ENCODE measurements at regions not wholly inside any gene's neighbourhood (a gene's known extent, or its start where the extent isn't known, plus 50 kb on each side); places are given as distances from the start of the nearest gene placed in this dataset.

DNA sequence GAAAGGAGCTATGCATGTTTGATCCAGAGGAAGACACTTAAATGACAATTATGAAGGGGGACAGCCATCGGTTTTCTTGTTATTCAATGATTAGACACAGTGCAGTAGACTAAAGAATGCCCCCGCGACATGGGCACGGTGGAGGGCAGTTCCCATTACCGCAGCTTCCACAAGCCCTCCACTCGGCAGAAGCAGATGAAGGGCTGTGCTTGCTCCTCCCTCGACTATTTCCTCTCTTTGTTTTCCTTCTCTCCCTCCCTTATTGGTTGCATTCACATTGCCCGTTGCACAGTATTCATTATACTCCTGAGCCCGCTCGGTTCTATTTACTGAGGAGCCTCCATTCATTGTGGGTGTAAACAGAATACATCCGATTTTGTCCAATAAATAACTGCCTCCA is 138.8 kb upstream of the RASSF8 start:
- TF ChIP-seq, protein P1, sequence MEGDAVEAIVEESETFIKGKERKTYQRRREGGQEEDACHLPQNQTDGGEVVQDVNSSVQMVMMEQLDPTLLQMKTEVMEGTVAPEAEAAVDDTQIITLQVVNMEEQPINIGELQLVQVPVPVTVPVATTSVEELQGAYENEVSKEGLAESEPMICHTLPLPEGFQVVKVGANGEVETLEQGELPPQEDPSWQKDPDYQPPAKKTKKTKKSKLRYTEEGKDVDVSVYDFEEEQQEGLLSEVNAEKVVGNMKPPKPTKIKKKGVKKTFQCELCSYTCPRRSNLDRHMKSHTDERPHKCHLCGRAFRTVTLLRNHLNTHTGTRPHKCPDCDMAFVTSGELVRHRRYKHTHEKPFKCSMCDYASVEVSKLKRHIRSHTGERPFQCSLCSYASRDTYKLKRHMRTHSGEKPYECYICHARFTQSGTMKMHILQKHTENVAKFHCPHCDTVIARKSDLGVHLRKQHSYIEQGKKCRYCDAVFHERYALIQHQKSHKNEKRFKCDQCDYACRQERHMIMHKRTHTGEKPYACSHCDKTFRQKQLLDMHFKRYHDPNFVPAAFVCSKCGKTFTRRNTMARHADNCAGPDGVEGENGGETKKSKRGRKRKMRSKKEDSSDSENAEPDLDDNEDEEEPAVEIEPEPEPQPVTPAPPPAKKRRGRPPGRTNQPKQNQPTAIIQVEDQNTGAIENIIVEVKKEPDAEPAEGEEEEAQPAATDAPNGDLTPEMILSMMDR (IDR thresholded peaks at IDR 0.05; ENCODE audit: low read depth, low read length, missing input control): no peak
- TF ChIP-seq SP1 (IDR thresholded peaks at IDR 0.05) (no peak), RAD21 (IDR thresholded peaks at IDR 0.05) (no peak)
- TF ChIP-seq, protein P2, sequence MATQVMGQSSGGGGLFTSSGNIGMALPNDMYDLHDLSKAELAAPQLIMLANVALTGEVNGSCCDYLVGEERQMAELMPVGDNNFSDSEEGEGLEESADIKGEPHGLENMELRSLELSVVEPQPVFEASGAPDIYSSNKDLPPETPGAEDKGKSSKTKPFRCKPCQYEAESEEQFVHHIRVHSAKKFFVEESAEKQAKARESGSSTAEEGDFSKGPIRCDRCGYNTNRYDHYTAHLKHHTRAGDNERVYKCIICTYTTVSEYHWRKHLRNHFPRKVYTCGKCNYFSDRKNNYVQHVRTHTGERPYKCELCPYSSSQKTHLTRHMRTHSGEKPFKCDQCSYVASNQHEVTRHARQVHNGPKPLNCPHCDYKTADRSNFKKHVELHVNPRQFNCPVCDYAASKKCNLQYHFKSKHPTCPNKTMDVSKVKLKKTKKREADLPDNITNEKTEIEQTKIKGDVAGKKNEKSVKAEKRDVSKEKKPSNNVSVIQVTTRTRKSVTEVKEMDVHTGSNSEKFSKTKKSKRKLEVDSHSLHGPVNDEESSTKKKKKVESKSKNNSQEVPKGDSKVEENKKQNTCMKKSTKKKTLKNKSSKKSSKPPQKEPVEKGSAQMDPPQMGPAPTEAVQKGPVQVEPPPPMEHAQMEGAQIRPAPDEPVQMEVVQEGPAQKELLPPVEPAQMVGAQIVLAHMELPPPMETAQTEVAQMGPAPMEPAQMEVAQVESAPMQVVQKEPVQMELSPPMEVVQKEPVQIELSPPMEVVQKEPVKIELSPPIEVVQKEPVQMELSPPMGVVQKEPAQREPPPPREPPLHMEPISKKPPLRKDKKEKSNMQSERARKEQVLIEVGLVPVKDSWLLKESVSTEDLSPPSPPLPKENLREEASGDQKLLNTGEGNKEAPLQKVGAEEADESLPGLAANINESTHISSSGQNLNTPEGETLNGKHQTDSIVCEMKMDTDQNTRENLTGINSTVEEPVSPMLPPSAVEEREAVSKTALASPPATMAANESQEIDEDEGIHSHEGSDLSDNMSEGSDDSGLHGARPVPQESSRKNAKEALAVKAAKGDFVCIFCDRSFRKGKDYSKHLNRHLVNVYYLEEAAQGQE (IDR thresholded peaks at IDR 0.05): no peak
- TF ChIP-seq, protein P3, sequence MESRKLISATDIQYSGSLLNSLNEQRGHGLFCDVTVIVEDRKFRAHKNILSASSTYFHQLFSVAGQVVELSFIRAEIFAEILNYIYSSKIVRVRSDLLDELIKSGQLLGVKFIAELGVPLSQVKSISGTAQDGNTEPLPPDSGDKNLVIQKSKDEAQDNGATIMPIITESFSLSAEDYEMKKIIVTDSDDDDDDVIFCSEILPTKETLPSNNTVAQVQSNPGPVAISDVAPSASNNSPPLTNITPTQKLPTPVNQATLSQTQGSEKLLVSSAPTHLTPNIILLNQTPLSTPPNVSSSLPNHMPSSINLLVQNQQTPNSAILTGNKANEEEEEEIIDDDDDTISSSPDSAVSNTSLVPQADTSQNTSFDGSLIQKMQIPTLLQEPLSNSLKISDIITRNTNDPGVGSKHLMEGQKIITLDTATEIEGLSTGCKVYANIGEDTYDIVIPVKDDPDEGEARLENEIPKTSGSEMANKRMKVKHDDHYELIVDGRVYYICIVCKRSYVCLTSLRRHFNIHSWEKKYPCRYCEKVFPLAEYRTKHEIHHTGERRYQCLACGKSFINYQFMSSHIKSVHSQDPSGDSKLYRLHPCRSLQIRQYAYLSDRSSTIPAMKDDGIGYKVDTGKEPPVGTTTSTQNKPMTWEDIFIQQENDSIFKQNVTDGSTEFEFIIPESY (IDR thresholded peaks at IDR 0.05): no peak

Data from liver (tissue), 3 donors.